ENCODE measurements at regions not wholly inside any gene's neighbourhood (a gene's known extent, or its start where the extent isn't known, plus 50 kb on each side); places are given as distances from the start of the nearest gene placed in this dataset.
A peak's percentile ranks its signal among the peaks of the same experiment; 100 is the strongest.

GRCh38 chr13:80802946-80803345, 462.0 kb upstream of the SPRY2 start:
- H3K4me3 ChIP-seq (ENCODE audit: control insufficient read depth, low read depth, low read length) = no peak overlapping the region
- DNase-seq (ENCODE audit: low read depth) = no peak
- TF ChIP-seq, protein P1, sequence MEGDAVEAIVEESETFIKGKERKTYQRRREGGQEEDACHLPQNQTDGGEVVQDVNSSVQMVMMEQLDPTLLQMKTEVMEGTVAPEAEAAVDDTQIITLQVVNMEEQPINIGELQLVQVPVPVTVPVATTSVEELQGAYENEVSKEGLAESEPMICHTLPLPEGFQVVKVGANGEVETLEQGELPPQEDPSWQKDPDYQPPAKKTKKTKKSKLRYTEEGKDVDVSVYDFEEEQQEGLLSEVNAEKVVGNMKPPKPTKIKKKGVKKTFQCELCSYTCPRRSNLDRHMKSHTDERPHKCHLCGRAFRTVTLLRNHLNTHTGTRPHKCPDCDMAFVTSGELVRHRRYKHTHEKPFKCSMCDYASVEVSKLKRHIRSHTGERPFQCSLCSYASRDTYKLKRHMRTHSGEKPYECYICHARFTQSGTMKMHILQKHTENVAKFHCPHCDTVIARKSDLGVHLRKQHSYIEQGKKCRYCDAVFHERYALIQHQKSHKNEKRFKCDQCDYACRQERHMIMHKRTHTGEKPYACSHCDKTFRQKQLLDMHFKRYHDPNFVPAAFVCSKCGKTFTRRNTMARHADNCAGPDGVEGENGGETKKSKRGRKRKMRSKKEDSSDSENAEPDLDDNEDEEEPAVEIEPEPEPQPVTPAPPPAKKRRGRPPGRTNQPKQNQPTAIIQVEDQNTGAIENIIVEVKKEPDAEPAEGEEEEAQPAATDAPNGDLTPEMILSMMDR (conservative IDR thresholded peaks at IDR 0.05; ENCODE audit: control insufficient read depth, insufficient read depth, low read depth, low read length) = no peak

DNA sequence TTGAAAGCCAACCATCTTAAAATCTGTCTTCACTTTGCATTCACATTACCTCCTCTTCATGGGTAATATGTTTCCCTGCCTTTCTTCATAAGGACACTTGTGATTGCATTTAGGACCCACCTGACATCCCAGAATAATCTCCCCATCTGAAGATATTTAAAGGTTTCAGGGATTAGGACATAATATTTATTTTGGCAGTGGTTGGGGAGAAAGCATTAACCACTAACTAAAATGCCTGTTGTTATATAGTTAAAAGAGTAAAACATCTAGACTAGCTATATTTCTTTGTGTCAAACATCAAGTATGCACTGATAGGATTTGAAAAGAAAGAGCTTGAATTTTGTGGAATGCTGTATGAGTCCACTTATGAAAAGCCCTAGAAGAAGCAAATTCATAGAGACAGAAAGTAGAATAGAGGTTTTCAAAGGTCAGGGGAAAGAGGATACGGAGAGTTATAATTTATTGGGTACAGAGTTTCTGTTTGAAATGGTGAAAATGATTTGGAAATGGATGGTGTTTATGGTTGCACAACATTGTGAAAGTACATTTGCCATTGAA, 457.7 kb upstream of the SPRY2 start:
- TF ChIP-seq, protein P1 (conservative IDR thresholded peaks at IDR 0.05; ENCODE audit: control insufficient read depth, insufficient read depth, low read depth, low read length) = no peak
- no peak for DNase-seq (ENCODE audit: low read depth)
- no peak overlapping the region for H3K4me3 ChIP-seq (ENCODE audit: control insufficient read depth, low read depth, low read length)

GRCh38 chr13:80787604-80788003, 446.7 kb upstream of the SPRY2 start:
- TF ChIP-seq, protein P1 (conservative IDR thresholded peaks at IDR 0.05; ENCODE audit: control insufficient read depth, insufficient read depth, low read depth, low read length) = no peak
- peak; percentile 18 for DNase-seq (ENCODE audit: low read depth)

GRCh38 chr13:80783926-80784565, 443.1 kb upstream of the SPRY2 start:
- DNase-seq (ENCODE audit: low read depth) = peak; percentile 72
- H3K4me3 ChIP-seq (ENCODE audit: control insufficient read depth, low read depth, low read length) = no peak overlapping the region
- TF ChIP-seq, protein P1 (conservative IDR thresholded peaks at IDR 0.05; ENCODE audit: control insufficient read depth, insufficient read depth, low read depth, low read length) = no peak

More at GRCh38 chr13:80787604-80788003, 446.7 kb upstream of the SPRY2 start:
- no peak overlapping the region for H3K4me3 ChIP-seq (ENCODE audit: control insufficient read depth, low read depth, low read length)

- no peak for DNase-seq (ENCODE audit: low read depth)
- no peak overlapping the region for H3K4me3 ChIP-seq (ENCODE audit: control insufficient read depth, low read depth, low read length)
- TF ChIP-seq, protein P1 (conservative IDR thresholded peaks at IDR 0.05; ENCODE audit: control insufficient read depth, insufficient read depth, low read depth, low read length) = no peak
Observed at GRCh38 chr13:80782441-80782840, 441.5 kb upstream of the SPRY2 start.

DNA sequence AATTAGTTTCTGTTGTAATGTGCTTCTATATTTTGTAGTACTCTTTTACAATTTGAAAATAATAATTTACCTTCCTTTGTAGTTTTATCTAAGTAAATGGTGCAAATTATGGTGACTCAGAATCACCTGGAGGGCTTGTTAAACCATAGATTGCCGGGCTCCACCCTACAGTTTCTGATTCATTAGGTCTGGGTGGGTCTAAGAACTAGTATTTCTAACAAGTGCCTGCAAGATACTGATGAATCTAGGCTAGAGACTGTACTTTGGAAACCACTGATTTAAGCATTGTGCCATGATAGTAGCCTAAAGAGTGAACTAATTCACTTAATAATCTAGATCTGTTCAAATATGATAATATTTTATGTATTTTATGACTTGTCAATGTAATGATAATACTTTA, 437.4 kb upstream of the SPRY2 start:
- DNase-seq (ENCODE audit: low read depth) = no peak
- no peak overlapping the region for H3K4me3 ChIP-seq (ENCODE audit: control insufficient read depth, low read depth, low read length)
- TF ChIP-seq, protein P1 (conservative IDR thresholded peaks at IDR 0.05; ENCODE audit: control insufficient read depth, insufficient read depth, low read depth, low read length) = no peak

All from fibroblast of mammary gland (primary cell).